Keratinocyte (primary cell): ENCODE measurements at regions not wholly inside any gene's neighbourhood (a gene's known extent, or its start where the extent isn't known, plus 50 kb on each side); places are given as distances from the start of the nearest gene placed in this dataset.

Experiments used
- DNase-seq: peaks from one replicate; pipeline ENCODE4 v3.0.0-alpha.2; 2011; ENCODE audit warnings: low read depth, missing footprints, low spot score
- FAIRE-seq: peaks from 2 replicates; lab custom pipeline; 2011; peaks lifted over from hg19 to GRCh38; lab: Jason Lieb, UNC
- H2AFZ ChIP-seq: 2 replicates; pipeline ENCODE4 v1.6.0; 2012; ENCODE audit warnings: low read length, control low read depth, inconsistent platforms; ENCODE audit not compliant: control insufficient read depth
- H3K27ac ChIP-seq: 2 replicates; pipeline ENCODE4 v1.5.1; 2011; ENCODE audit warnings: low read length; ENCODE audit not compliant: control insufficient read depth, insufficient read depth
- H3K27me3 ChIP-seq: 3 replicates; pipeline ENCODE4 v1.6.0; 2011; ENCODE audit warnings: low read length; ENCODE audit not compliant: control insufficient read depth, insufficient read depth; ENCODE audit errors: extremely low read depth
- H3K36me3 ChIP-seq, 2 experiments: 2 replicates in 1 of 2; 3 replicates in 1 of 2; pipeline ENCODE4 v1.5.1; 2011; ENCODE audit warnings: low read length in 2 of 2, mild to moderate bottlenecking in 1 of 2; ENCODE audit not compliant: control insufficient read depth in 2 of 2, insufficient read depth in 2 of 2; ENCODE audit errors: extremely low read depth in 1 of 2
- H3K4me1 ChIP-seq: 3 replicates; pipeline ENCODE4 v1.5.1; 2011; ENCODE audit warnings: low read length; ENCODE audit not compliant: control insufficient read depth, insufficient read depth; ENCODE audit errors: extremely low read depth
- H3K4me2 ChIP-seq: 3 replicates; pipeline ENCODE4 v1.6.0; 2011; ENCODE audit warnings: low read depth, low read length; ENCODE audit not compliant: control insufficient read depth, insufficient read depth; ENCODE audit errors: extremely low read depth
- H3K4me3 ChIP-seq, 3 experiments: fragments of 200-600 bp in 1 of 3; sonication (generic) in 1 of 3; 2 replicates in 2 of 3; 3 replicates in 1 of 3; pipeline ENCODE4 v1.5.1; 2011 to 2016; ENCODE audit warnings: low read length in 3 of 3, mild to moderate bottlenecking in 3 of 3, control low read depth in 2 of 3, inconsistent platforms in 1 of 3, low read depth in 1 of 3, mixed read lengths in 1 of 3, mixed run types in 1 of 3, moderate library complexity in 1 of 3; ENCODE audit not compliant: control insufficient read depth in 2 of 3, insufficient read depth in 2 of 3; ENCODE audit errors: extremely low read depth in 1 of 3
- H3K79me2 ChIP-seq: 2 replicates; pipeline ENCODE4 v1.6.0; 2012; ENCODE audit warnings: low read length; ENCODE audit not compliant: control insufficient read depth, insufficient read depth
- H3K9ac ChIP-seq: 3 replicates; pipeline ENCODE4 v1.6.0; 2011; ENCODE audit warnings: low read length; ENCODE audit not compliant: control insufficient read depth, insufficient read depth; ENCODE audit errors: extremely low read depth
- H3K9me1 ChIP-seq: 3 replicates; pipeline ENCODE4 v1.6.0; 2011; ENCODE audit warnings: low read length; ENCODE audit not compliant: control insufficient read depth, insufficient read depth; ENCODE audit errors: extremely low read depth
- H3K9me3 ChIP-seq: 2 replicates; pipeline ENCODE4 v1.5.1; 2012; ENCODE audit warnings: low read depth, low read length; ENCODE audit not compliant: control insufficient read depth
- H4K20me1 ChIP-seq: 3 replicates; pipeline ENCODE4 v1.6.0; 2011; ENCODE audit warnings: low read length; ENCODE audit not compliant: control insufficient read depth, insufficient read depth; ENCODE audit errors: extremely low read depth
- EZH2 ChIP-seq: IDR thresholded peaks from one replicate; pipeline ENCODE4 v1.6.1; 2012; ENCODE audit warnings: inconsistent platforms, mild to moderate bottlenecking, low read length, moderate library complexity
- dilution Hi-C: fragments of 300-500 bp; cut with MboI; formaldehyde crosslinking; loops from one replicate; pipeline ENCODE4 v1.7.0; 2020; ENCODE audit warnings: low sequenced_read_pairs; ENCODE audit not compliant: extremely low pct_ligation_motif_present
- TF ChIP-seq, protein P1 (sequence below), 3 experiments: IDR thresholded peaks in 1 of 3; conservative IDR thresholded peaks in 1 of 3; optimal IDR thresholded peaks in 1 of 3; 2 replicates in 2 of 3; 3 replicates in 1 of 3; pipeline versions ENCODE3 to v1.5.1; 2011; ENCODE audit warnings: low read length in 3 of 3, mild to moderate bottlenecking in 3 of 3, moderate library complexity in 2 of 3, control low read depth in 1 of 3, inconsistent platforms in 1 of 3; ENCODE audit not compliant: insufficient read depth in 2 of 3; ENCODE audit errors: extremely low read depth in 1 of 3

DNA sequence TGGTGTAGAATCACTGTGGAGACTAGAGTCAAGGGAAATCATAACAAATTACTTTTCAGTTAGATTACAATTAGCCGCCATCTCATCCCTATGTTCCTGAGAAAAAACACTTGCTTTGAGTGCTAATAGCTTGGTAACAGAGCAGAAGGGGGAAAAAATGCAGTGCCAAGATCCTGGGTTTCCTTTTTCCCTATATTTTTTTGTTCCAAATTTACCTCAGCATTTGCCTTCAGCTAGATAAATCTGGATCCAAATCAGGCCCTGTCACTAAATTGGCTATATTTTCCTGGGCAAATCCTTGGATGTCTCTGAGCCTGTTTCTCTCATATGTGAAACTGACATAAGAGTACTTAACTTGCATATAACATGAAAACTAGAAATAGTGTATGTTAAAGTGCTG, 86.0 kb downstream of the TENT5A start:
- TF ChIP-seq, protein P1, sequence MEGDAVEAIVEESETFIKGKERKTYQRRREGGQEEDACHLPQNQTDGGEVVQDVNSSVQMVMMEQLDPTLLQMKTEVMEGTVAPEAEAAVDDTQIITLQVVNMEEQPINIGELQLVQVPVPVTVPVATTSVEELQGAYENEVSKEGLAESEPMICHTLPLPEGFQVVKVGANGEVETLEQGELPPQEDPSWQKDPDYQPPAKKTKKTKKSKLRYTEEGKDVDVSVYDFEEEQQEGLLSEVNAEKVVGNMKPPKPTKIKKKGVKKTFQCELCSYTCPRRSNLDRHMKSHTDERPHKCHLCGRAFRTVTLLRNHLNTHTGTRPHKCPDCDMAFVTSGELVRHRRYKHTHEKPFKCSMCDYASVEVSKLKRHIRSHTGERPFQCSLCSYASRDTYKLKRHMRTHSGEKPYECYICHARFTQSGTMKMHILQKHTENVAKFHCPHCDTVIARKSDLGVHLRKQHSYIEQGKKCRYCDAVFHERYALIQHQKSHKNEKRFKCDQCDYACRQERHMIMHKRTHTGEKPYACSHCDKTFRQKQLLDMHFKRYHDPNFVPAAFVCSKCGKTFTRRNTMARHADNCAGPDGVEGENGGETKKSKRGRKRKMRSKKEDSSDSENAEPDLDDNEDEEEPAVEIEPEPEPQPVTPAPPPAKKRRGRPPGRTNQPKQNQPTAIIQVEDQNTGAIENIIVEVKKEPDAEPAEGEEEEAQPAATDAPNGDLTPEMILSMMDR (optimal IDR thresholded peaks at IDR 0.05 in 1 of 3, IDR thresholded peaks at IDR 0.05 in 1 of 3, conservative IDR thresholded peaks at IDR 0.05 in 1 of 3; ENCODE audit: extremely low read depth in 1 of 3, insufficient read depth in 2 of 3, low read length in 3 of 3) = no peak
- TF ChIP-seq EZH2 = no peak
- no peak for FAIRE-seq
- H3K4me1 ChIP-seq = no peaks in the 10 kb centered on the region
- no peak overlapping the region for H3K4me3 ChIP-seq
- dilution Hi-C loops = no loop called here
- H2AFZ ChIP-seq = no peak overlapping the region
- no peak overlapping the region for H3K9ac ChIP-seq
- no peaks in the 10 kb centered on the region for H3K27me3 ChIP-seq
- H3K4me2 ChIP-seq = no peak overlapping the region
- no peaks in the 10 kb centered on the region for H3K36me3 ChIP-seq
- H3K9me3 ChIP-seq = no peaks in the 10 kb centered on the region
- H3K9me1 ChIP-seq = no peaks in the 10 kb centered on the region
- no peaks in the 10 kb centered on the region for H4K20me1 ChIP-seq
- H3K79me2 ChIP-seq = no peaks in the 10 kb centered on the region
- no peak for DNase-seq
- H3K27ac ChIP-seq = no peak overlapping the region

DNA sequence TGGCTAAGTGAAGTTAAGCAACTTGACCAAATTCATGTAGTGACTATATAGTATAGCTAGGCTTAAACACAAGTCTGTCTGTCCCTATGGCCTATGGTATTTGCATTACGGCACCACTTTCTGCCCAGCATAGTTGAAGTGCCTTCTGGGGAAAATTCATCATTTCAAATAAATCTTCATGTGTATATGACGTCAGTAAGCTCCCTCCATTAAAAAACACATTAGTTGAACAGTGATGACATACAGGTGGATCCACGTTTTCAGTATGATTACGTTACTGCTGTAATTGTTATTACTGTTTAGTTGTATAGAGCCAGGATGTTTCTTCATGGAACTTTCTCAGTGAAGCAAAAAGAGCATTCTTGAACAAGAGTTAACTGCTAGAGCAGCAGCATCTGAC, 96.2 kb downstream of the TENT5A start:
- Histone ChIP-seq H3K9ac (no peak overlapping the region), H3K9me3 (no peaks in the 10 kb centered on the region), H3K4me3 (no peak overlapping the region), H3K4me2 (no peak overlapping the region), H3K9me1 (no peaks in the 10 kb centered on the region), H2AFZ (no peak overlapping the region), H3K27ac (no peak overlapping the region), H3K27me3 (no peaks in the 10 kb centered on the region), H3K36me3 (no peaks in the 10 kb centered on the region), H4K20me1 (no peaks in the 10 kb centered on the region), H3K4me1 (no peaks in the 10 kb centered on the region), H3K79me2 (no peaks in the 10 kb centered on the region)
- dilution Hi-C loops = no loop called here
- DNase-seq (no peak), FAIRE-seq (no peak)
- TF ChIP-seq, protein P1 (optimal IDR thresholded peaks at IDR 0.05 in 1 of 3, IDR thresholded peaks at IDR 0.05 in 1 of 3, conservative IDR thresholded peaks at IDR 0.05 in 1 of 3; ENCODE audit: extremely low read depth in 1 of 3, insufficient read depth in 2 of 3, low read length in 3 of 3) = no peak
- no peak for TF ChIP-seq EZH2
